SK-N-SH treated with all-trans-retinoic acid at 6 μM for 48 hours (cell line): ENCODE measurements at regions not wholly inside any gene's neighbourhood (a gene's known extent, or its start where the extent isn't known, plus 50 kb on each side); places are given as distances from the start of the nearest gene placed in this dataset.

ENCODE experiments used
- BACH2 ChIP-seq: fragments of 250-450 bp; sonication (Bioruptor Pico); IDR thresholded peaks from 2 replicates; pipeline ENCODE4 v1.9.0; 2021; ENCODE audit warnings: mild to moderate bottlenecking, borderline replicate concordance
- ESRRG ChIP-seq: fragments of 250-450 bp; sonication (Bioruptor Pico); IDR thresholded peaks from 2 replicates; pipeline ENCODE4 v1.6.1; 2021; ENCODE audit warnings: mild to moderate bottlenecking
- RARB ChIP-seq: fragments of 250-450 bp; sonication (Bioruptor Pico); IDR thresholded peaks from 2 replicates; pipeline ENCODE4 v1.8.0; 2021; ENCODE audit warnings: mild to moderate bottlenecking, moderate library complexity
- ZFP3 ChIP-seq: fragments of 250-450 bp; sonication (Bioruptor Pico); IDR thresholded peaks from 2 replicates; pipeline ENCODE4 v1.5.0; 2020; ENCODE audit warnings: mild to moderate bottlenecking, moderate library complexity
- ZNF70 ChIP-seq: fragments of 450-650 bp; formaldehyde crosslinking; IDR thresholded peaks from 2 replicates; pipeline ENCODE4 v1.5.0; 2020; ENCODE audit warnings: mild to moderate bottlenecking, moderate library complexity
- ZNF8 ChIP-seq: fragments of 450-650 bp; formaldehyde crosslinking; IDR thresholded peaks from 2 replicates; pipeline ENCODE4 v1.5.0; 2020; ENCODE audit warnings: mild to moderate bottlenecking, moderate library complexity

DNA sequence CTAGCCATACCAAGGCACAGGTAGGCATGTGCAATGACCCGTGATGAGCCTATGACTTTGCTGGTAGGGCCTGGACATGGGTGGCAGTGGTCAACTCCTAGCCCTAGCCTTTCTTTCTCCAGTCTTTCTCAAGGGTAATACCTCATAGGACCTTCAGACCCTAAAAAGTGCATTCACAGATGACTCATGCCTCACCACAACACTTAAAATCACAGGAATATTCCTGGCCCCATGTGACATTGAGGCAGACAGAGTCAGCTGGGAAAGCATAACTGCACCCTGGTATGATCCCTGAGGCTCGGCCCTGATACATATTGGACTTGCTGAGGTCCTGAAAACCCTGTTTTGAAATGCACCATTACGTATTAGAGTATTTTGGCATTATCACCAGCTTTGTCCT, 449.5 kb downstream of the HINT1 start:
- TF ChIP-seq RARB, result no peak
- TF ChIP-seq ZFP3 (CRISPR knock-in tag), result no peak
- TF ChIP-seq ZNF70, result no peak
- no peak for TF ChIP-seq ESRRG
- TF ChIP-seq BACH2, result no peak
- no peak for TF ChIP-seq ZNF8 (CRISPR knock-in tag)
